CD14-positive monocyte (primary cell): ENCODE measurements at regions not wholly inside any gene's neighbourhood (a gene's known extent, or its start where the extent isn't known, plus 50 kb on each side); places are given as distances from the start of the nearest gene placed in this dataset.

Source experiments
- DNase-seq, 3 donors: peaks; one replicate each; pipeline ENCODE4 v3.0.0-alpha.2; 2011 to 2022
- H2AFZ ChIP-seq: 2 replicates; pipeline ENCODE4 v1.6.0; 2012; ENCODE audit warnings: mild to moderate bottlenecking, low read depth, low read length, inconsistent platforms; ENCODE audit not compliant: insufficient read depth, poor library complexity, severe bottlenecking
- H3K27ac ChIP-seq, 2 donors: 1 replicate in 1 of 2; 2 replicates in 1 of 2; pipeline ENCODE4 v1.5.1; 2012 to 2013; ENCODE audit warnings: low read length in 2 of 2, control low read depth in 1 of 2, inconsistent platforms in 1 of 2, low read depth in 1 of 2, mild to moderate bottlenecking in 1 of 2
- H3K27me3 ChIP-seq, 2 donors: one replicate each; pipeline versions ENCODE4 v1.6.0 to v1.6.1; 2011 to 2013; ENCODE audit warnings: low read length in 2 of 2; ENCODE audit not compliant: control insufficient read depth in 2 of 2, insufficient read depth in 2 of 2
- H3K36me3 ChIP-seq, 2 donors: replicated peaks in 1 of 2; 1 replicate in 1 of 2; 2 replicates in 1 of 2; pipeline versions ENCODE4 v1.5.1 to v1.6.1; 2012 to 2013; ENCODE audit warnings: low read length in 2 of 2, control low read depth in 1 of 2, inconsistent platforms in 1 of 2, mild to moderate bottlenecking in 1 of 2; ENCODE audit not compliant: insufficient read depth in 2 of 2, control insufficient read depth in 1 of 2
- H3K4me1 ChIP-seq, 2 donors: 1 replicate in 1 of 2; 2 replicates in 1 of 2; pipeline versions ENCODE4 v1.5.1 to v1.6.1; 2012 to 2013; ENCODE audit warnings: low read length in 2 of 2, control low read depth in 1 of 2, inconsistent platforms in 1 of 2, mild to moderate bottlenecking in 1 of 2, moderate library complexity in 1 of 2; ENCODE audit not compliant: insufficient read depth in 2 of 2, control insufficient read depth in 1 of 2
- H3K4me2 ChIP-seq: replicated peaks from 2 replicates; pipeline ENCODE3; 2012; ENCODE audit warnings: low read length, moderate library complexity, mild to moderate bottlenecking; ENCODE audit not compliant: poor library complexity, severe bottlenecking; ENCODE audit errors: extremely low read depth
- H3K4me3 ChIP-seq, 3 experiments: fragments of 200-600 bp in 1 of 3; sonication (generic) in 1 of 3; replicated peaks in 1 of 3; 1 replicate in 2 of 3; 2 replicates in 1 of 3; pipeline ENCODE4 v1.5.1; 2011 to 2013; ENCODE audit warnings: low read length in 3 of 3, mild to moderate bottlenecking in 3 of 3, control low read depth in 2 of 3, low read depth in 2 of 3, inconsistent platforms in 1 of 3, moderate library complexity in 1 of 3
- H3K79me2 ChIP-seq: 2 replicates; pipeline ENCODE4 v1.6.0; 2012; ENCODE audit warnings: mild to moderate bottlenecking, control low read depth, inconsistent platforms, low read length, moderate library complexity; ENCODE audit not compliant: insufficient read depth
- H3K9ac ChIP-seq: 2 replicates; pipeline ENCODE4 v1.6.0; 2017; ENCODE audit warnings: low read length, mild to moderate bottlenecking; ENCODE audit not compliant: insufficient read depth, poor library complexity, severe bottlenecking
- H3K9me3 ChIP-seq, 2 donors: replicated peaks in 1 of 2; 1 replicate in 1 of 2; 2 replicates in 1 of 2; pipeline versions ENCODE4 v1.5.1 to v1.6.1; 2012 to 2013; ENCODE audit warnings: low read length in 2 of 2, control low read depth in 1 of 2; ENCODE audit not compliant: control insufficient read depth in 1 of 2, insufficient read depth in 1 of 2
- H4K20me1 ChIP-seq: 2 replicates; pipeline ENCODE4 v1.6.0; 2012; ENCODE audit warnings: mild to moderate bottlenecking, low read length, control low read depth, moderate library complexity; ENCODE audit not compliant: insufficient read depth
- H3K27ac Mint-ChIP-seq, 7 donors: one replicate each; pipeline ENCODE4 v1.8.0; 2020; ENCODE audit warnings: mild to moderate bottlenecking in 7 of 7, mixed read lengths in 7 of 7, moderate library complexity in 6 of 7, inconsistent platforms in 2 of 7
- H3K27me3 Mint-ChIP-seq, 3 donors: one replicate each; pipeline ENCODE4 v1.8.0; 2021 to 2022; ENCODE audit warnings: low read depth in 3 of 3, mild to moderate bottlenecking in 3 of 3, mixed read lengths in 3 of 3, moderate library complexity in 3 of 3, inconsistent platforms in 1 of 3
- H3K36me3 Mint-ChIP-seq, 2 donors: one replicate each; pipeline ENCODE4 v1.8.0; 2020; ENCODE audit warnings: mixed read lengths in 2 of 2, inconsistent platforms in 1 of 2, mild to moderate bottlenecking in 1 of 2
- H3K4me1 Mint-ChIP-seq: one replicate; pipeline ENCODE4 v1.8.0; 2020; ENCODE audit warnings: mild to moderate bottlenecking, mixed read lengths
- H3K4me3 Mint-ChIP-seq, 2 donors: one replicate each; pipeline ENCODE4 v1.8.0; 2020; ENCODE audit warnings: mild to moderate bottlenecking in 2 of 2, mixed read lengths in 2 of 2, moderate library complexity in 1 of 2
- H3K9me3 Mint-ChIP-seq, 7 donors: one replicate each; pipeline ENCODE4 v1.8.0; 2020 to 2022; ENCODE audit warnings: mixed read lengths in 7 of 7, mild to moderate bottlenecking in 6 of 7, moderate library complexity in 6 of 7, inconsistent platforms in 2 of 7
- WGBS: methylation state at CpG from one replicate; pipeline ENCODE4 v1.1.5; 2013; ENCODE audit warnings: missing lambda C conversion rate; ENCODE audit not compliant: insufficient coverage; 5-methylcytosine and 5-hydroxymethylcytosine counted together
- intact Hi-C, 2 donors: fragments of 100-400 bp; cut with micrococcal nuclease; formaldehyde crosslinking; loops; one replicate each; pipeline versions ENCODE4 v1.15.0 to v1.15.1; 2023
- TF ChIP-seq, protein P1 (sequence below): fragments of 200-600 bp; IDR thresholded peaks from one replicate; pipeline ENCODE4 v1.8.0; 2022; ENCODE audit warnings: antibody characterized with exemption, mild to moderate bottlenecking

GRCh38 chr13:69474011-69474685, 633.5 kb upstream of the ATXN8OS start:
- TF ChIP-seq, protein P1, sequence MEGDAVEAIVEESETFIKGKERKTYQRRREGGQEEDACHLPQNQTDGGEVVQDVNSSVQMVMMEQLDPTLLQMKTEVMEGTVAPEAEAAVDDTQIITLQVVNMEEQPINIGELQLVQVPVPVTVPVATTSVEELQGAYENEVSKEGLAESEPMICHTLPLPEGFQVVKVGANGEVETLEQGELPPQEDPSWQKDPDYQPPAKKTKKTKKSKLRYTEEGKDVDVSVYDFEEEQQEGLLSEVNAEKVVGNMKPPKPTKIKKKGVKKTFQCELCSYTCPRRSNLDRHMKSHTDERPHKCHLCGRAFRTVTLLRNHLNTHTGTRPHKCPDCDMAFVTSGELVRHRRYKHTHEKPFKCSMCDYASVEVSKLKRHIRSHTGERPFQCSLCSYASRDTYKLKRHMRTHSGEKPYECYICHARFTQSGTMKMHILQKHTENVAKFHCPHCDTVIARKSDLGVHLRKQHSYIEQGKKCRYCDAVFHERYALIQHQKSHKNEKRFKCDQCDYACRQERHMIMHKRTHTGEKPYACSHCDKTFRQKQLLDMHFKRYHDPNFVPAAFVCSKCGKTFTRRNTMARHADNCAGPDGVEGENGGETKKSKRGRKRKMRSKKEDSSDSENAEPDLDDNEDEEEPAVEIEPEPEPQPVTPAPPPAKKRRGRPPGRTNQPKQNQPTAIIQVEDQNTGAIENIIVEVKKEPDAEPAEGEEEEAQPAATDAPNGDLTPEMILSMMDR = no peak
- WGBS = no CpG with 5 or more reads among the region's 2 CpGs
- Mint-ChIP-seq H3K4me1 (no peaks in the 10 kb centered on the region), H3K9me3 (peaks cover 0 to 5% (median 2%) of the 10 kb centered on the region in 7 donors), H3K4me3 (no peak overlapping the region), H3K36me3 (no peaks in the 10 kb centered on the region), H3K27ac (no peak overlapping the region), H3K27me3 (no peaks in the 10 kb centered on the region)
- Histone ChIP-seq H4K20me1 (no peaks in the 10 kb centered on the region), H3K79me2 (no peaks in the 10 kb centered on the region), H3K27ac (no peak overlapping the region), H3K36me3 (no peaks in the 10 kb centered on the region), H3K4me1 (no peaks in the 10 kb centered on the region), H3K4me2 (no peak overlapping the region), H3K9ac (no peak overlapping the region), H3K27me3 (no peaks in the 10 kb centered on the region), H3K4me3 (no peak overlapping the region), H3K9me3 (peaks cover 0 to 11% of the 10 kb centered on the region in 2 donors), H2AFZ (no peak overlapping the region)
- intact Hi-C loops = no loop called here
- DNase-seq = no peak

DNA sequence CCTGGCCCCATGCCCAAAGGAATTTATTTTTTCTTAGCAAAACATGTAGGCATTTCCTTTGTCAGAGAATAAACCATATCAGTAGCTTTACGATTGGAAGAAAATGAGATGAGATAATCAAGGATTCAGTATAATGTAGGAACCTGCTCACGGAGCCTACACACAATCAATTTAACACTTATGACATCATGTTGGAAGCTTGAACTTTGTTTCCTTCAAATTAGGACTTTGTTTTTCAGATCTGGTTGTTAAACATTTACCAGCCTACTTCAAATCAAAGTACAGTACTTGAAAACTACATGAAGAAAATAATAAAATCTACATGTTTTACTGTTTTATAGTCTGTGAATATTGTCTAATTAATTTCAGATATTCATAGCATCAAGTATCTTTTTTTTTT, 639.0 kb upstream of the ATXN8OS start:
- no peaks in the 10 kb centered on the region for H3K4me1 ChIP-seq
- H3K27me3 Mint-ChIP-seq = no peaks in the 10 kb centered on the region
- H3K27me3 ChIP-seq = no peaks in the 10 kb centered on the region
- H3K9me3 ChIP-seq = peaks cover 0 to 8% of the 10 kb centered on the region in 2 donors
- H2AFZ ChIP-seq = no peak overlapping the region
- H3K4me3 ChIP-seq = no peak overlapping the region
- H3K4me2 ChIP-seq = no peak overlapping the region
- H3K36me3 Mint-ChIP-seq = no peaks in the 10 kb centered on the region
- no peaks in the 10 kb centered on the region for H3K4me1 Mint-ChIP-seq
- no peaks in the 10 kb centered on the region for H4K20me1 ChIP-seq
- H3K36me3 ChIP-seq = no peaks in the 10 kb centered on the region
- intact Hi-C loops = no loop called here
- peaks cover 0 to 10% (median 2%) of the 10 kb centered on the region in 7 donors for H3K9me3 Mint-ChIP-seq
- no peak overlapping the region for H3K27ac Mint-ChIP-seq
- no peak overlapping the region for H3K4me3 Mint-ChIP-seq
- WGBS = no CpG with 5 or more reads among the region's 2 CpGs
- no peaks in the 10 kb centered on the region for H3K79me2 ChIP-seq
- no peak overlapping the region for H3K9ac ChIP-seq
- no peak overlapping the region for H3K27ac ChIP-seq
- no peak for DNase-seq
- TF ChIP-seq, protein P1 = no peak
